ENCODE measurements at regions not wholly inside any gene's neighbourhood (a gene's known extent, or its start where the extent isn't known, plus 50 kb on each side); places are given as distances from the start of the nearest gene placed in this dataset.

DNA sequence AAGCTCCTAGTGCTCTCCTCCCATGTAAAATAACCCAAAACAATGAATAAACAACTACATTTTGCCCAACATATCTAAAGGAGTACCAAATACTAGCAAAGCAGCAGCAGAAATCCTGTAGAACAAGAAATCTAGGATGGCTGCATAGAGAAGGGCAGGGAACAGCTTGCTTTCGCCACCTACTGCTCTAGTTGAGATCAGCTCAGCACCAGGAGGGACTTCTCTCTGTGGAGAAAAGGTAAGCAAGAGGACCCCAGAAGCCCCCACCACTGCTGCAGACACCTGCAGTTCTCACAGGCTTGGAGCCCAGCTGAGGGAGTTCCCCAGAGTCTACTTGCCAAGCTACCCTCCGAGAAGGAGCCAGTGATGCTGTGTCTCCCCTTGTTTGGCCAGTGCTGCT lies 243.0 kb upstream of the CHST9 start:
- H3K4me3 ChIP-seq = no peak overlapping the region
- TF ChIP-seq, protein P1, sequence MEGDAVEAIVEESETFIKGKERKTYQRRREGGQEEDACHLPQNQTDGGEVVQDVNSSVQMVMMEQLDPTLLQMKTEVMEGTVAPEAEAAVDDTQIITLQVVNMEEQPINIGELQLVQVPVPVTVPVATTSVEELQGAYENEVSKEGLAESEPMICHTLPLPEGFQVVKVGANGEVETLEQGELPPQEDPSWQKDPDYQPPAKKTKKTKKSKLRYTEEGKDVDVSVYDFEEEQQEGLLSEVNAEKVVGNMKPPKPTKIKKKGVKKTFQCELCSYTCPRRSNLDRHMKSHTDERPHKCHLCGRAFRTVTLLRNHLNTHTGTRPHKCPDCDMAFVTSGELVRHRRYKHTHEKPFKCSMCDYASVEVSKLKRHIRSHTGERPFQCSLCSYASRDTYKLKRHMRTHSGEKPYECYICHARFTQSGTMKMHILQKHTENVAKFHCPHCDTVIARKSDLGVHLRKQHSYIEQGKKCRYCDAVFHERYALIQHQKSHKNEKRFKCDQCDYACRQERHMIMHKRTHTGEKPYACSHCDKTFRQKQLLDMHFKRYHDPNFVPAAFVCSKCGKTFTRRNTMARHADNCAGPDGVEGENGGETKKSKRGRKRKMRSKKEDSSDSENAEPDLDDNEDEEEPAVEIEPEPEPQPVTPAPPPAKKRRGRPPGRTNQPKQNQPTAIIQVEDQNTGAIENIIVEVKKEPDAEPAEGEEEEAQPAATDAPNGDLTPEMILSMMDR (IDR thresholded peaks at IDR 0.05) = no peak
- no peak overlapping the region for H3K27ac ChIP-seq
- no peaks in the 10 kb centered on the region for H3K27me3 ChIP-seq (replicated peaks; ENCODE audit: insufficient read depth)
- DNase-seq (ENCODE audit: low spot score) (no peak), ATAC-seq (ENCODE audit: insufficient number of reproducible peaks, low FRiP score, low read depth) (no peak)
- no peaks in the 10 kb centered on the region for H3K36me3 ChIP-seq
- no peaks in the 10 kb centered on the region for H3K9me3 ChIP-seq
- H3K4me1 ChIP-seq (ENCODE audit: control insufficient read depth in 1 of 2, low read depth in 2 of 2) = no peaks in the 10 kb centered on the region

DNA sequence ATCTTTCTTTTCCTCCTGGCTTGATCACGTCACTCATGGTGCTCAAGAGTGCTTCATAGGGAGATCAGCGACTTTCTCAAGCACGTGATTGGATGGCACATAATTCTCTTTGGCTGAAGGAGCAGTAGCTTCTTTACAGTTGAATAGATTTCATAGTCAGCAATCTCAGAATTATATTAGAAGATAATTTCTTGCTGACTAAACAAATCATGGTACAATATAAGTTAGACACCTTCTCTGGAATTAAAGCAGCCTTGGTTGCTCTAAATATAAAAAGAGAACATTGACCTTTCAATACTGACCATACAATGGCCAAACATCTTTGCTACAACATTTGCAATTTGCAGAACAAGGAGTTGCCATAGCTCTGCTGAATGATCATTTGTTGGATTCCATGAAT lies 238.5 kb upstream of the CHST9 start:
- Histone ChIP-seq H3K27me3 (replicated peaks; ENCODE audit: insufficient read depth) (no peaks in the 10 kb centered on the region), H3K27ac (no peak overlapping the region), H3K4me1 (ENCODE audit: control insufficient read depth in 1 of 2, low read depth in 2 of 2) (no peaks in the 10 kb centered on the region), H3K4me3 (no peak overlapping the region), H3K9me3 (no peaks in the 10 kb centered on the region), H3K36me3 (no peaks in the 10 kb centered on the region)
- DNase-seq (ENCODE audit: low spot score) = no peak
- ATAC-seq (ENCODE audit: insufficient number of reproducible peaks, low FRiP score, low read depth) = no peak
- TF ChIP-seq, protein P1 (IDR thresholded peaks at IDR 0.05) = no peak

DNA sequence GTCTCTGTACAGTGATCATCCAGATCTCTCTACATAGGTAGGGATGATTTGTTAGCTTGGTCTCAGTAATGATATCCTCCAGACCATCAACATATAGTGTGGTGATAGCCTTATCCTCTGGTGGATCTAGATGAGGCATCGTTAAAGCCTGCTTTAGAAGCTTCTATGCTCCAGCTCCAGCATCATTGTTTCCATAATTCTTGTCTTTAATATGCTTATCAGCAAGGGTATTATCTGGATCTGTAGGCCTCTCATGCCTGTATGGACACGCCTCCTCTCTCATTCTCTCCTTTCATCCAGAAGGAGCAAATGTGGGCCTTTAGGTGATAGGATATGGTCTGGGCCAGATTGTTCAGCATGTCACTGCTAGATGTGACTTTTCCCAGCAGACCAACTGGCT lies 234.5 kb upstream of the CHST9 start:
- no peak overlapping the region for H3K4me3 ChIP-seq
- no peaks in the 10 kb centered on the region for H3K9me3 ChIP-seq

DNA sequence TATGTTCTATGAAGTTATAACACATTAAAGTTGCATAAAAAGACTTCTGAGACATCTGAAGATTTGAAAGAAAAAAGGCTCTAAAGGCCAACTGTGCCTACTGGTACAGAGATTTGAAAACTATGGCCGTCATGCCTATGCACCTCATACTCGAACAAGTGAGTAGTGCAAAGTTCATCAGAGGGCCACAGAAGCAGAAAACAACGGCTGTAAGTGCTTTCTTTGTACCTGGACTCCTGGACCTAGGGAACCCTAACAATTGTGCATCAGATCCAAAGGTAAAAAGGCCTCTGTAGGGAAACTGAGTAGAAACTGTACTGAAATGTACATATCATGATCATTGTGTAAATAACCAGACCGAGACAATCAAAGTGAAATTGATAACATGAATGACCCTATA lies 230.4 kb upstream of the CHST9 start:
- Histone ChIP-seq H3K9me3 (no peaks in the 10 kb centered on the region), H3K36me3 (no peaks in the 10 kb centered on the region), H3K4me3 (no peak overlapping the region), H3K27me3 (replicated peaks; ENCODE audit: insufficient read depth) (no peaks in the 10 kb centered on the region), H3K4me1 (ENCODE audit: control insufficient read depth in 1 of 2, low read depth in 2 of 2) (no peaks in the 10 kb centered on the region), H3K27ac (no peak overlapping the region)
- no peak for DNase-seq (ENCODE audit: low spot score)
- no peak for ATAC-seq (ENCODE audit: insufficient number of reproducible peaks, low FRiP score, low read depth)
- TF ChIP-seq, protein P1 (IDR thresholded peaks at IDR 0.05) = no peak

More for the DNA sequence above, 234.5 kb upstream of the CHST9 start:
- Histone ChIP-seq H3K36me3 (no peaks in the 10 kb centered on the region), H3K27me3 (replicated peaks; ENCODE audit: insufficient read depth) (no peaks in the 10 kb centered on the region), H3K27ac (no peak overlapping the region), H3K4me1 (ENCODE audit: control insufficient read depth in 1 of 2, low read depth in 2 of 2) (no peaks in the 10 kb centered on the region)
- ATAC-seq (ENCODE audit: insufficient number of reproducible peaks, low FRiP score, low read depth) = no peak
- TF ChIP-seq, protein P1 (IDR thresholded peaks at IDR 0.05) = no peak
- no peak for DNase-seq (ENCODE audit: low spot score)

DNA sequence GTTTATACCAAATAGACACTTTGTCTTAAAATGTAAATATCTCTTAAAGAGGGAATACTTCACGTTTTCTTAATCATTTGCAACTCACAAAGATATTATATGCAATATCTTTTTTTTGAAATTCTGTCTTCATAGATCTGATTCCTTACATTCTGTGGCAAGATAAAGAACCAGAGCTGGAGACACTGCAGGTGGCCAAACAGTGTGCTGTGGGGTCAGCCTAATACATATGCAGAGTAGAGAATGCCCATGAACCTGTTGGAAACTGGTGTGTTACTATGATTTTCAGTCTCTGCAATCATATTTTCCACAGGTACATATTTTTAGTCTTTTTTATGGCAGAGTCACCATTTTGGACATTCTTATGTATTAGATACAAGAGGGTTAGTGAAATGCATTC lies 229.6 kb upstream of the CHST9 start:
- TF ChIP-seq, protein P1 (IDR thresholded peaks at IDR 0.05) = no peak
- no peak overlapping the region for H3K4me3 ChIP-seq
- no peak for ATAC-seq (ENCODE audit: insufficient number of reproducible peaks, low FRiP score, low read depth)

More for the DNA sequence above, 229.6 kb upstream of the CHST9 start:
- Histone ChIP-seq H3K27ac (no peak overlapping the region), H3K9me3 (no peaks in the 10 kb centered on the region), H3K27me3 (replicated peaks; ENCODE audit: insufficient read depth) (no peaks in the 10 kb centered on the region), H3K36me3 (no peaks in the 10 kb centered on the region), H3K4me1 (ENCODE audit: control insufficient read depth in 1 of 2, low read depth in 2 of 2) (no peaks in the 10 kb centered on the region)
- DNase-seq (ENCODE audit: low spot score) = no peak
